ENCODE measurements at regions not wholly inside any gene's neighbourhood (a gene's known extent, or its start where the extent isn't known, plus 50 kb on each side); places are given as distances from the start of the nearest gene placed in this dataset.

GRCh38 chr2:76326636-76327035 is 615.9 kb upstream of the GCFC2 start:
- no peak for DNase-seq (ENCODE audit: low read depth in 1 of 2, low spot score in 1 of 2)
- TF ChIP-seq JUND (IDR thresholded peaks at IDR 0.05; ENCODE audit: low read depth), result no peak
- in situ Hi-C loops (cut with HindIII; ENCODE audit: low pct_unique_long_range_greater_than_20kb, low sequenced_read_pairs), result no loop called here

GRCh38 chr2:76323381-76323780 is 612.7 kb upstream of the GCFC2 start:
- in situ Hi-C loops (cut with HindIII; ENCODE audit: low pct_unique_long_range_greater_than_20kb, low sequenced_read_pairs), result no loop called here
- TF ChIP-seq JUND (IDR thresholded peaks at IDR 0.05; ENCODE audit: low read depth), result no peak
- DNase-seq (ENCODE audit: low read depth in 1 of 2, low spot score in 1 of 2), result no peak

GRCh38 chr2:76320716-76321115 is 610.0 kb upstream of the GCFC2 start:
- no peak for DNase-seq (ENCODE audit: low read depth in 1 of 2, low spot score in 1 of 2)
- no peak for TF ChIP-seq JUND (IDR thresholded peaks at IDR 0.05; ENCODE audit: low read depth)
- in situ Hi-C loops (cut with HindIII; ENCODE audit: low pct_unique_long_range_greater_than_20kb, low sequenced_read_pairs), result no loop called here

GRCh38 chr2:76318848-76319360 is 608.2 kb upstream of the GCFC2 start:
- in situ Hi-C loops (cut with HindIII; ENCODE audit: low pct_unique_long_range_greater_than_20kb, low sequenced_read_pairs), result no loop called here
- TF ChIP-seq JUND (IDR thresholded peaks at IDR 0.05; ENCODE audit: low read depth), result no peak
- DNase-seq (ENCODE audit: low read depth in 1 of 2, low spot score in 1 of 2), result no peak

GRCh38 chr2:76316691-76317090 is 606.0 kb upstream of the GCFC2 start:
- TF ChIP-seq JUND (IDR thresholded peaks at IDR 0.05; ENCODE audit: low read depth), result no peak
- DNase-seq (ENCODE audit: low read depth in 1 of 2, low spot score in 1 of 2), result no peak
- in situ Hi-C loops (cut with HindIII; ENCODE audit: low pct_unique_long_range_greater_than_20kb, low sequenced_read_pairs), result no loop called here

- peak; percentile 47; the same call in 1 of the 2 replicates for TF ChIP-seq JUND (IDR thresholded peaks at IDR 0.05; ENCODE audit: low read depth)
- in situ Hi-C loops (cut with HindIII; ENCODE audit: low pct_unique_long_range_greater_than_20kb, low sequenced_read_pairs), result no loop called here
- DNase-seq (ENCODE audit: low read depth in 1 of 2, low spot score in 1 of 2), result peak in 1 of 2 experiments; percentile 74
Observed at GRCh38 chr2:76314271-76315020, 603.7 kb upstream of the GCFC2 start.

- TF ChIP-seq JUND (IDR thresholded peaks at IDR 0.05; ENCODE audit: low read depth), result no peak
- in situ Hi-C loops (cut with HindIII; ENCODE audit: low pct_unique_long_range_greater_than_20kb, low sequenced_read_pairs), result no loop called here
- DNase-seq (ENCODE audit: low read depth in 1 of 2, low spot score in 1 of 2), result no peak
Observed at GRCh38 chr2:76312236-76312635, 601.5 kb upstream of the GCFC2 start.

- in situ Hi-C loops (cut with HindIII; ENCODE audit: low pct_unique_long_range_greater_than_20kb, low sequenced_read_pairs), result no loop called here
- TF ChIP-seq JUND (IDR thresholded peaks at IDR 0.05; ENCODE audit: low read depth), result no peak
- no peak for DNase-seq (ENCODE audit: low read depth in 1 of 2, low spot score in 1 of 2)
Observed at GRCh38 chr2:76311728-76312127, 601.0 kb upstream of the GCFC2 start.

GRCh38 chr2:76310894-76311633 is 600.3 kb upstream of the GCFC2 start:
- TF ChIP-seq JUND (IDR thresholded peaks at IDR 0.05; ENCODE audit: low read depth), result no peak
- in situ Hi-C loops (cut with HindIII; ENCODE audit: low pct_unique_long_range_greater_than_20kb, low sequenced_read_pairs), result no loop called here
- no peak for DNase-seq (ENCODE audit: low read depth in 1 of 2, low spot score in 1 of 2)

- in situ Hi-C loops (cut with HindIII; ENCODE audit: low pct_unique_long_range_greater_than_20kb, low sequenced_read_pairs), result no loop called here
- TF ChIP-seq JUND (IDR thresholded peaks at IDR 0.05; ENCODE audit: low read depth), result no peak
- no peak for DNase-seq (ENCODE audit: low read depth in 1 of 2, low spot score in 1 of 2)
Observed at GRCh38 chr2:76307495-76307894, 596.8 kb upstream of the GCFC2 start.

- in situ Hi-C loops (cut with HindIII; ENCODE audit: low pct_unique_long_range_greater_than_20kb, low sequenced_read_pairs), result no loop called here
- no peak for DNase-seq (ENCODE audit: low read depth in 1 of 2, low spot score in 1 of 2)
- no peak for TF ChIP-seq JUND (IDR thresholded peaks at IDR 0.05; ENCODE audit: low read depth)
Observed at GRCh38 chr2:76298041-76298440, 587.3 kb upstream of the GCFC2 start.

GRCh38 chr2:76296438-76296837 is 585.7 kb upstream of the GCFC2 start:
- DNase-seq (ENCODE audit: low read depth in 1 of 2, low spot score in 1 of 2), result no peak
- no peak for TF ChIP-seq JUND (IDR thresholded peaks at IDR 0.05; ENCODE audit: low read depth)
- in situ Hi-C loops (cut with HindIII; ENCODE audit: low pct_unique_long_range_greater_than_20kb, low sequenced_read_pairs), result no loop called here

- DNase-seq (ENCODE audit: low read depth in 1 of 2, low spot score in 1 of 2), result no peak
- in situ Hi-C loops (cut with HindIII; ENCODE audit: low pct_unique_long_range_greater_than_20kb, low sequenced_read_pairs), result no loop called here
- no peak for TF ChIP-seq JUND (IDR thresholded peaks at IDR 0.05; ENCODE audit: low read depth)
Observed at GRCh38 chr2:76295762-76296161, 585.0 kb upstream of the GCFC2 start.

Data from T47D (cell line).